Cerebellar nuclear complex (tissue), 1 donor: ENCODE measurements at regions not wholly inside any gene's neighbourhood (a gene's known extent, or its start where the extent isn't known, plus 50 kb on each side); places are given as distances from the start of the nearest gene placed in this dataset.
A peak's percentile ranks its signal among the peaks of the same experiment; 100 is the strongest.
"Not testable (repeated sequence)": the region's sequence is repeated elsewhere in the genome, so short reads cannot be mapped to it uniquely, and the experiment has no call there.

ENCODE experiments used
- DNase-seq, 2 experiments: peaks; one replicate each; lab custom pipeline; 2025; lab: John Stamatoyannopoulos, UW

DNA sequence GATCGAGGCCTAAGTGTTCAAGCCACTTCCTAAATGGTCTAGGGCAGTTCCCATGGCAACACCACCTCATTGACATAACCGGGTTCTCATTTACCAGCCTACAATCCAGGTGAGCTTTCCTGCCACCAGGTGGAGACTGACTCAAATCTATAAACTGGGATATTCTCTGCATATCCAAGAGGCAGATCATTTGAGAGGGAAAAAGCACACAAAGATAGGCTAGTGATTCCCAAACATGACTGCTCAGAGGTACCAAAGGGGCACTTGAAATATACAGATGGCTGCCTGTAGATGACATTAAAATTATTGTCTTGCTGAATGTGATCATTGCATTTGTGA lies 141.3 kb upstream of the PROK2 start:
- peak in 1 of 2 experiments; percentile 9 for DNase-seq

GRCh38 chr3:71925511-71926261 lies 140.7 kb upstream of the PROK2 start:
- DNase-seq: not testable (repeated sequence)

- DNase-seq: no peak
These were observed 139.8 kb upstream of the PROK2 start for GRCh38 chr3:71924721-71925120.

GRCh38 chr3:71921036-71921435 lies 136.1 kb upstream of the PROK2 start:
- DNase-seq: no peak

GRCh38 chr3:71919572-71919971 lies 134.6 kb upstream of the PROK2 start:
- no peak for DNase-seq

GRCh38 chr3:71917545-71917944 lies 132.6 kb upstream of the PROK2 start:
- no peak for DNase-seq

GRCh38 chr3:71916747-71917369 lies 131.9 kb upstream of the PROK2 start:
- DNase-seq: no peak

GRCh38 chr3:71912839-71913495 lies 128.0 kb upstream of the PROK2 start:
- no peak for DNase-seq

GRCh38 chr3:71910108-71910507 lies 125.2 kb upstream of the PROK2 start:
- no peak for DNase-seq

DNA sequence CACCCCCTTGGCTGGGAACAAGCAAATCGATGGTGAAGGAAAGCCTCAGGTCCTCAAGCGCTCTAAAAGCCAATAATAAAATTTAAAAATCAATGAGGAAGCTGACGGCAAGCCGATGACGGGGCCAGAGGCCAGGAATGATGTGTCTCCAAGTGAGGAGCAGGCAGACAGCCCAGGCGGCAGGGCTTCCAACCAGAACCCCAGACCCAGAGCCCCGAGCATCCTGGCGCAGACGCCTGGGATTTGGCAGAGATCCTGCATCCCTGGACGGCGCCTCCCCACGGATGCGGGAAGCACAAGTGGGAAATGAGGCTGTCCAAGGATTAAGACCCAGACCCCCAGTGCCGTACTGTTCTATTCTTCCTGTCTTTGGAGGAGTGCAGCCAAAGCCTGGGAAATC lies 123.0 kb upstream of the PROK2 start:
- no peak for DNase-seq

- no peak for DNase-seq
These were observed 122.0 kb upstream of the PROK2 start for GRCh38 chr3:71906976-71907375.

- no peak for DNase-seq
These were observed 120.5 kb upstream of the PROK2 start for GRCh38 chr3:71905426-71905825.

DNA sequence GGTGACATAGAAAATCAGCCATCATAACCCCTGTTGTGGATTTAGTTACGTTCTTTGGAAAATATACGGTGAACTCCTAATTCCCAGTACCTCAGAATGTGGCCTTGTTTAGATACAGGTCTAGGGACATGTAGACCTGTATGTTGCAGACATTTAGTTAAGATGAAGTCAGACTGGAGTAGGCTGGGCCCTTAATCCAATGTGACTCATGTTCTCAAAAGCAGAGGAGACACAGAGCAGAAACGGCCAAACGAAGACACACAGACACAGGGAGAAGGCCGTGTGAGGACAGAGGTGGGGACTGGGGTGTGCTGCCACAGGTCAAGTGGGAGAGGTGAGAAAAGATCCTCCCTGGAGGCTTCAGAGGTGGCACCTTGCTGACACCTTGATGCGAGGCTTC lies 119.0 kb upstream of the PROK2 start:
- no peak for DNase-seq

DNA sequence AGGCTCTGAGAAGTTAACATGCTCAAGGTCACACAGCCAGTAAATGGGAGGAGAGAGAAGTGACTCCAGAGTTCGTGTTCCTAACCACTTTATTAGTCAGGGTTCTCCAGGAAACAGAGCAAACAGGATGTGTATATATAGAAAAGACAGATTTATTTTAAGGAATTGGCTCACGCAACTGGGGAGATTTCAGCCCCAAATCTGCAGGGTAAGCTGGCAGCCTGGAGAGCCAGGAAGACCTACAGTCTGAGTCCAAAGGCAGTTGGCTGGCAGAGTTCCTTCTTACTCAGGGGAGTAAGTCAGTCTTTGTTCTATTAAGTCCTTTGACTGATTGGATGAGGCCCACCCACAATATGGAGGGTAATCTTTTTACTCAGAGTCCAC lies 118.2 kb upstream of the PROK2 start:
- no peak for DNase-seq

GRCh38 chr3:71902258-71903111 lies 117.5 kb upstream of the PROK2 start:
- DNase-seq: no peak

GRCh38 chr3:71901645-71902044 lies 116.7 kb upstream of the PROK2 start:
- no peak for DNase-seq

- DNase-seq: no peak
These were observed 115.1 kb upstream of the PROK2 start for GRCh38 chr3:71900057-71900456.

DNA sequence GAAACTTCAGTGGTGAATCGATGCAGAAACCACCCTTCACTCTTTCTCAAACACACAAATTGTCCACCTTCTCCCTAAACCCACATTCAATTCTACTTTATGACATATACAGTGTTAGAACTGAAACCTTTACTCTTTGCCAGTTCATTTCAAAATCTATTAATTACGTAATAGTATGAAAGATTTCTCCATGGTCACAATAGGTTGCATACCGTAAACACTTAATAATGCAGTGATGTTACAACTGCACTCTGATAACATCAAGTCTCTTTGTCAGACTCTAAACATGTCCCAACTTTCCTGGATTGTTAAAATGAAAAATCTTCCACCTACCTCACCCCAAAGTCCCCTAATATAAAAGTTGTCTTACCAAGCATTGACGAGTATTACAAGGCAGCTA lies 111.8 kb upstream of the PROK2 start:
- DNase-seq: no peak

- no peak for DNase-seq
These were observed 108.9 kb upstream of the PROK2 start for GRCh38 chr3:71893702-71894479.

DNA sequence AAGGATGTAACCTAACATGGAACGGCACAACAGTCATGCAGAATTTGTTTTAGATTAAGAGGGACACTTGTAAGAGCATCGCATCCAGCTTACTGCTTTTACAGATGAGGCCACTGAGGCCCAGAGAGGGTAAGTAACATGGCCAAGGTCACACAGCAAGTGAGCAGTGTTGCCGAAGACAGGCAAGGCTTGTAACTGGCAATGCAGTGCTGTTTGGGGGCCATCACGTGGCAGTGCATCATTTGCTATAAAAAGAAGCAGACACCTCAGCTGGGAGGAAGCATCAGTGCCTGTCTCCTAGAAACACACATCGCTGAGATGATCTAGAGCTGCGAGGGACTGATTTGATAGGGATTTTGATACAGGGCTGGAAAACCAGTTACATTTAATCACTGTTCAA lies 108.2 kb upstream of the PROK2 start:
- DNase-seq: no peak

GRCh38 chr3:71891483-71891882 lies 106.5 kb upstream of the PROK2 start:
- no peak for DNase-seq
